GM12878 (cell line): ENCODE measurements at regions not wholly inside any gene's neighbourhood (a gene's known extent, or its start where the extent isn't known, plus 50 kb on each side); places are given as distances from the start of the nearest gene placed in this dataset.

Source experiments
- ATAC-seq: fragments of 200-7000 bp; cut with Tn5 transposase; 3 replicates; pipeline ENCODE4 v1.9.1; 2020; ENCODE audit warnings: mild to moderate bottlenecking, moderate library complexity
- BruUV-seq: library from RNA; stranded (reverse); fragments of 400-500 nt; replicated peaks from 2 replicates; lab custom pipeline; 2021; lab: Mats Ljungman, UMichigan
- CTCF ChIA-PET: fragments of 300-600 bp; sonication (Branson Sonifier 250); formaldehyde crosslinking; extraction: SDS; loops from one replicate; lab custom pipeline; 2021; ENCODE audit warnings: inconsistent platforms; lab: Yijun Ruan, JAX
- POLR2A ChIA-PET: fragments of 350-600 bp; formaldehyde crosslinking; extraction: SDS; loops from one replicate; lab custom pipeline; 2021; ENCODE audit warnings: inconsistent platforms; lab: Charles Lee
- RAD21 ChIA-PET: fragments of 300-600 bp; sonication (Branson Sonifier 250); formaldehyde crosslinking; loops from one replicate; lab custom pipeline; 2023; ENCODE audit warnings: antibody characterized with exemption; ENCODE audit not compliant: unreplicated experiment; lab: Charles Lee
- SMC1A ChIA-PET: fragments of 300-600 bp; sonication (Branson Sonifier 250); formaldehyde crosslinking; loops from one replicate; lab custom pipeline; 2023; ENCODE audit not compliant: unreplicated experiment, uncharacterized antibody; lab: Charles Lee
- DNase-seq: peaks from one replicate; pipeline ENCODE4 v3.0.0-alpha.2; 2011; ENCODE audit warnings: low read depth, low spot score
- FAIRE-seq: peaks from 3 replicates; lab custom pipeline; 2011; peaks lifted over from hg19 to GRCh38; lab: Jason Lieb, UNC
- H2AFZ ChIP-seq: 2 replicates; pipeline ENCODE4 v1.6.0; 2011; ENCODE audit warnings: low read depth, low read length, control low read depth; ENCODE audit not compliant: control insufficient read depth
- H3K27ac ChIP-seq: 2 replicates; pipeline ENCODE4 v1.5.1; 2011; ENCODE audit warnings: control low read depth; ENCODE audit not compliant: control insufficient read depth, insufficient read depth
- H3K27me3 ChIP-seq, 2 experiments: replicated peaks in 1 of 2; 2 replicates each; pipeline versions ENCODE4 v1.6.0 to v1.6.1; 2011; ENCODE audit warnings: low read length in 1 of 2; ENCODE audit not compliant: control insufficient read depth in 2 of 2, insufficient read depth in 2 of 2
- H3K36me3 ChIP-seq, 2 experiments: 2 replicates each; pipeline ENCODE4 v1.5.1; 2011; ENCODE audit warnings: low read length in 1 of 2; ENCODE audit not compliant: control insufficient read depth in 2 of 2, insufficient read depth in 2 of 2
- H3K4me1 ChIP-seq: 2 replicates; pipeline ENCODE4 v1.6.1; 2011; ENCODE audit warnings: mild to moderate bottlenecking, low read length, moderate library complexity, mixed read lengths; ENCODE audit not compliant: control insufficient read depth, insufficient read depth
- H3K4me2 ChIP-seq: 2 replicates; pipeline ENCODE4 v1.6.0; 2011; ENCODE audit warnings: control low read depth; ENCODE audit not compliant: control insufficient read depth, insufficient read depth
- H3K4me3 ChIP-seq: fragments of 200-600 bp; sonication (generic); 2 replicates; pipeline ENCODE4 v1.5.1; 2016
- H3K79me2 ChIP-seq: 2 replicates; pipeline ENCODE4 v1.6.0; 2011; ENCODE audit warnings: low read length; ENCODE audit not compliant: control insufficient read depth, insufficient read depth
- H3K9ac ChIP-seq: 2 replicates; pipeline ENCODE4 v1.8.0; 2011; ENCODE audit warnings: low read length, control low read depth, mixed read lengths; ENCODE audit not compliant: control insufficient read depth, insufficient read depth
- H3K9me3 ChIP-seq: replicated peaks from 3 replicates; pipeline ENCODE4 v1.5.1; 2011; ENCODE audit warnings: mild to moderate bottlenecking, low read length; ENCODE audit not compliant: control insufficient read depth, insufficient read depth
- H4K20me1 ChIP-seq: 2 replicates; pipeline ENCODE4 v1.6.0; 2011; ENCODE audit not compliant: control insufficient read depth, insufficient read depth
- ATF7 ChIP-seq: fragments of 450-650 bp; IDR thresholded peaks from 2 replicates; pipeline ENCODE4 v1.6.1; 2016; ENCODE audit warnings: low read depth, mild to moderate bottlenecking
- CREB1 ChIP-seq: IDR thresholded peaks from 2 replicates; pipeline ENCODE4 v1.6.1; 2012; ENCODE audit warnings: low read depth, mild to moderate bottlenecking, inconsistent platforms
- EP300 ChIP-seq, 2 experiments: fragments of 150-350 bp in 1 of 2; IDR thresholded peaks; 2 replicates each; pipeline ENCODE4 v1.6.1; 2011 to 2012; ENCODE audit warnings: low read depth in 2 of 2, low read length in 2 of 2, borderline replicate concordance in 1 of 2, improper control_type of control experiment in 1 of 2, inconsistent platforms in 1 of 2; ENCODE audit not compliant: control insufficient read depth in 1 of 2
- GABPA ChIP-seq: IDR thresholded peaks from 2 replicates; pipeline ENCODE4 v1.6.1; 2014; ENCODE audit warnings: antibody characterized with exemption, low read depth, mild to moderate bottlenecking, inconsistent platforms
- KDM1A ChIP-seq: fragments of 200-600 bp; sonication (generic); IDR thresholded peaks from 2 replicates; pipeline ENCODE4 v1.6.1; 2016; ENCODE audit warnings: borderline replicate concordance
- KLF5 ChIP-seq: fragments of 450-650 bp; IDR thresholded peaks from 2 replicates; pipeline ENCODE4 v1.6.1; 2014; ENCODE audit warnings: mild to moderate bottlenecking; ENCODE audit not compliant: partially characterized antibody
- MEF2B ChIP-seq: fragments of 450-650 bp; IDR thresholded peaks from 2 replicates; pipeline ENCODE4 v1.6.1; 2018; ENCODE audit warnings: mild to moderate bottlenecking, moderate library complexity; ENCODE audit not compliant: partially characterized antibody, poor library complexity, severe bottlenecking
- NBN ChIP-seq: fragments of 450-650 bp; IDR thresholded peaks from 2 replicates; pipeline ENCODE4 v1.6.1; 2016
- NFYB ChIP-seq: IDR thresholded peaks from 2 replicates; pipeline ENCODE4 v1.6.1; 2011; ENCODE audit warnings: low read depth, mild to moderate bottlenecking, low read length, improper control_type of control experiment, moderate library complexity; ENCODE audit not compliant: insufficient read depth
- NR2C2 ChIP-seq: IDR thresholded peaks from 2 replicates; pipeline ENCODE4 v1.6.1; 2011; ENCODE audit warnings: borderline replicate concordance, low read depth; ENCODE audit not compliant: control insufficient read depth, insufficient read length
- RBBP5 ChIP-seq: fragments of 200-600 bp; sonication (generic); conservative IDR thresholded peaks from 2 replicates; pipeline ENCODE4 v1.6.1; 2016
- STAT1 ChIP-seq: fragments of 450-650 bp; conservative IDR thresholded peaks from 2 replicates; pipeline ENCODE4 v1.6.1; 2014; ENCODE audit warnings: antibody characterized with exemption, mild to moderate bottlenecking
- USF2 ChIP-seq: IDR thresholded peaks from 2 replicates; pipeline ENCODE4 v1.6.1; 2011; ENCODE audit warnings: low read depth, low read length, improper control_type of control experiment, borderline replicate concordance
- ZNF24 ChIP-seq: fragments of 450-650 bp; IDR thresholded peaks from 2 replicates; pipeline ENCODE4 v1.6.1; 2017; ENCODE audit warnings: antibody characterized with exemption, mild to moderate bottlenecking
- ZZZ3 ChIP-seq: IDR thresholded peaks from 2 replicates; pipeline ENCODE4 v1.6.1; 2011; ENCODE audit warnings: low read depth; ENCODE audit not compliant: control insufficient read depth, insufficient read length
- WGBS: methylation state at CpG from one replicate; pipeline ENCODE4 v1.1.6; 2016; ENCODE audit warnings: low lambda C conversion rate; ENCODE audit not compliant: insufficient replicate concordance, insufficient coverage; ENCODE audit errors: missing lambda C conversion rate; 5-methylcytosine and 5-hydroxymethylcytosine counted together
- in situ Hi-C: fragments of 300-500 bp; cut with MboI; formaldehyde crosslinking; loops from 9 replicates; pipeline ENCODE4 v1.14.3; 2018; ENCODE audit warnings: mixed read lengths
- intact Hi-C: fragments of 100-400 bp; cut with micrococcal nuclease; formaldehyde crosslinking; loops from one replicate; pipeline ENCODE4 v1.14.2; 2022; ENCODE audit not compliant: unreplicated experiment

DNA sequence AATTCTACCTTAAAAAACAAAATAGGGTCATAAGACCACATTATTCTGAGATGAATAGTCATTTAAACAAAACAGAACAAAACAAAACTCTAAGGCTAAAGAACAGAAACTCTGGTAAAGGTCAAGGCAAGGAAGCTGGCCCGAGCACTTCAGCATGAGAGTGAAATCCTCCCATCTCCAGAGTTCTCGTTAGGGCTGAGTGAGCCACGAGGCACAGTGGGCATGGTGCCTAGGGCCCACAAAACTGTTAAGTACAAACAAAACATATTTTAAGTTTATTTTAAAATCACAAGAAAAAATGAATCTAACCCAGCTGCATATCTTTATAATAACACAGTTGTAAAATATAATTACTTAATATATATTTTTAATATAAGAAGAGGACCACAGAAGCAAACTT is 417.8 kb upstream of the GBE1 start (continued):
- TF ChIP-seq KLF5 (no peak), GABPA (no peak), KDM1A (no peak), NBN (no peak), MEF2B (no peak)

- ChIA-PET POLR2A (no interaction called here), RAD21 (no interaction called here), CTCF (no interaction called here), SMC1A (interaction anchor here (0.8 kb wide), 1 partner anchor 13 kb away, joined by 3 read pairs; no protein-coding TSS in a partner anchor)
- intact Hi-C loops (no loop called here), in situ Hi-C loops (no loop called here)
- no peak overlapping the region for H3K4me2 ChIP-seq
- no peaks in the 10 kb centered on the region for H3K27me3 ChIP-seq
- no peak for TF ChIP-seq NR2C2
- ATAC-seq (no peak), FAIRE-seq (no peak), DNase-seq (no peak)
- WGBS: 30% methylated on average over 3 of the region's 3 CpGs
- BruUV-seq: no TSS peak
- H3K27ac ChIP-seq: no peak overlapping the region
- H3K36me3 ChIP-seq: no peaks in the 10 kb centered on the region
- H3K4me1 ChIP-seq: no peaks in the 10 kb centered on the region
- H3K4me3 ChIP-seq: no peak overlapping the region
- no peak overlapping the region for H2AFZ ChIP-seq
- H3K79me2 ChIP-seq: no peaks in the 10 kb centered on the region
- no peak overlapping the region for H3K9ac ChIP-seq
- H3K9me3 ChIP-seq: no peaks in the 10 kb centered on the region
- H4K20me1 ChIP-seq: no peaks in the 10 kb centered on the region
Measured at GRCh38 chr3:82178291-82178690, 416.8 kb upstream of the GBE1 start.

DNA sequence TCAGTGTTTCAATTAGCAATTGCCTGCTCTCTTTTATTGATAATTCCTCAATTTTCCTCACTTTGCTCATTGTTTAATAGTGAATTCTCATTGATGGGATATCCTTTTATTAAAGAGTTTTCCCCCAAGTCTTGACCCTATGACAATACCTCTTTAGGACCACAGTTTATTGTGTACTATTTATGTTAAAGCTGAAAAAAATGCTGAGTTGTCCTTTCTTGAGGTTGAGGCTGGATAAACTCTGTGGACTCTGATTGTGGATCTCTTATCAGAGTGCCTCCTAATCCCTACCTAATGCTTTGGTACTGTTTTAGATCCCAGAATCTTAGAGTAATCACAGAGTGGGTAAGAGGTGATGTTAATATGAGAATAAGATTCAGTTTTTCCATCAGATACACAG is 416.3 kb upstream of the GBE1 start:
- TF ChIP-seq USF2 (no peak), RBBP5 (no peak), EP300 (IDR thresholded peaks at IDR 0.05; ENCODE audit: borderline replicate concordance in 1 of 2, control insufficient read depth in 1 of 2, low read depth in 2 of 2, low read length in 2 of 2) (no peak), ATF7 (no peak), ZNF24 (no peak), CREB1 (no peak), STAT1 (no peak), ZZZ3 (no peak), NFYB (no peak)
- CTCF ChIA-PET: no interaction called here
- Histone ChIP-seq H3K27me3 (no peaks in the 10 kb centered on the region), H3K79me2 (no peaks in the 10 kb centered on the region), H3K36me3 (no peaks in the 10 kb centered on the region), H2AFZ (no peak overlapping the region), H3K4me2 (no peak overlapping the region), H3K4me3 (no peak overlapping the region), H3K4me1 (no peaks in the 10 kb centered on the region), H3K9ac (no peak overlapping the region), H4K20me1 (no peaks in the 10 kb centered on the region), H3K9me3 (no peaks in the 10 kb centered on the region), H3K27ac (no peak overlapping the region)
- no TSS peak for BruUV-seq
- POLR2A ChIA-PET: no interaction called here
- DNase-seq: no peak
- SMC1A ChIA-PET: interaction anchor here (0.8 kb wide), 1 partner anchor 12 kb away, joined by 3 read pairs; no protein-coding TSS in a partner anchor
- in situ Hi-C loops (no loop called here), intact Hi-C loops (no loop called here)
- no peak for ATAC-seq
- RAD21 ChIA-PET: no interaction called here
- no peak for FAIRE-seq
